ENCODE measurements at regions not wholly inside any gene's neighbourhood (a gene's known extent, or its start where the extent isn't known, plus 50 kb on each side); places are given as distances from the start of the nearest gene placed in this dataset.

DNA sequence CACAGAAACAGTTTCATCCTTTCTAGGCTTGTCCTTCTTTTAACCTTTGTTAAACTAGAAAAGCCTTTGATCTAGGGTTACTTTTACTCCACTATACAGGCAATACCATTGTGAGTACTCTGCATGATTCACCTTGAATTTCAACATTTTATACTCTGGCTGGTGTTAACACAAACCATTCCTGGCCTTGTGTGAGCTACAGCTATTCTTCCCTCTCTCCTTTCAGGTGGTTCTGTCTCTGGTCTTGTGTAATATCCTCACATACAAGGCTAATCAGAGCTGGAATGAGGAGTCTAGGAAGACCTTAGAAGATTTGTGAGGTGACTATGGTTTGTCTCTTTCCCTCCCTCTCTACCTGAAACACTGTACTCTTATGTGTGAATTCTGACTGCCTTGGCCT, 837.4 kb upstream of the USP15 start:
- H3K27ac ChIP-seq, result no peak overlapping the region
- TF ChIP-seq, protein P1, sequence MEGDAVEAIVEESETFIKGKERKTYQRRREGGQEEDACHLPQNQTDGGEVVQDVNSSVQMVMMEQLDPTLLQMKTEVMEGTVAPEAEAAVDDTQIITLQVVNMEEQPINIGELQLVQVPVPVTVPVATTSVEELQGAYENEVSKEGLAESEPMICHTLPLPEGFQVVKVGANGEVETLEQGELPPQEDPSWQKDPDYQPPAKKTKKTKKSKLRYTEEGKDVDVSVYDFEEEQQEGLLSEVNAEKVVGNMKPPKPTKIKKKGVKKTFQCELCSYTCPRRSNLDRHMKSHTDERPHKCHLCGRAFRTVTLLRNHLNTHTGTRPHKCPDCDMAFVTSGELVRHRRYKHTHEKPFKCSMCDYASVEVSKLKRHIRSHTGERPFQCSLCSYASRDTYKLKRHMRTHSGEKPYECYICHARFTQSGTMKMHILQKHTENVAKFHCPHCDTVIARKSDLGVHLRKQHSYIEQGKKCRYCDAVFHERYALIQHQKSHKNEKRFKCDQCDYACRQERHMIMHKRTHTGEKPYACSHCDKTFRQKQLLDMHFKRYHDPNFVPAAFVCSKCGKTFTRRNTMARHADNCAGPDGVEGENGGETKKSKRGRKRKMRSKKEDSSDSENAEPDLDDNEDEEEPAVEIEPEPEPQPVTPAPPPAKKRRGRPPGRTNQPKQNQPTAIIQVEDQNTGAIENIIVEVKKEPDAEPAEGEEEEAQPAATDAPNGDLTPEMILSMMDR (conservative IDR thresholded peaks at IDR 0.05), result no peak
- TF ChIP-seq ZFX (IDR thresholded peaks at IDR 0.05), result no peak

DNA sequence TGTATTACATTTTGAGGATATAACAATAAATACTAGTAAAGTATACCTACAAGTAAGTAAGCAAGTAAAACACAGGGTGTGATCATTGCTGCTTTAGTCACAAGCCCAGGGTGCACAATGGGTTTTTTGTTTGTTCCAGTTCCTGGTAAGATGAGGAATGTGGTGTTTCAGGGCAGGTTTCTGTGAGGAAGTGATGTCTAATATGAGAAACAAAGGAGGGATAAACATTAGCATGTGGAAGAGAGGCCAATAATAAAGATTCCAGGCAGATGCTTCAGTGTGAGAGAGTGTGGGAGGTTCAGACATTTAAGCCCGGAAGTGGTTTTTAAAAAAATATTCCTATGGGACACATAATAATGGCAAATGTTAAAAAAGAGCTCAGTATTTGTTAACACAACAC, 808.1 kb upstream of the USP15 start:
- no peak for TF ChIP-seq ZFX (IDR thresholded peaks at IDR 0.05)
- TF ChIP-seq, protein P1 (conservative IDR thresholded peaks at IDR 0.05), result no peak
- H3K27ac ChIP-seq, result no peak overlapping the region

DNA sequence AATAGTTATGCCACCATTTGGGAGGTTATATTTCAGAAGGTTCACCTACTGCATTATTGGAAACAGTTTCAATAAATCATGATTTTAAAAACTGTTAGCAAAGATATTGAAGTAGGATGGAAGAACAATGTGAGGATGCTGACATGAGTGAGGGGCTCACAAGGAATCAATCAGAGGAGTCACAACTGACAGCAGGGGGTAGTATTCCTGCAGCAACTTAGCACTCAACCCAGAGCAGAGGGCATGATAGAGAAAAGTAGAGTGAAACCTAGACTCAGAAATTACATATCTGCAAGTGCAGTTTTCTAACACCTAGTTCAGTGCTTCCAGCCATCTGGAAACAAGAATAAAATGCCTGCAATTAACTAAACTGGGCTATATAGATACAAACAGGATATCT, 772.5 kb upstream of the USP15 start:
- TF ChIP-seq, protein P1 (conservative IDR thresholded peaks at IDR 0.05), result no peak
- no peak for TF ChIP-seq ZFX (IDR thresholded peaks at IDR 0.05)
- no peak overlapping the region for H3K27ac ChIP-seq

DNA sequence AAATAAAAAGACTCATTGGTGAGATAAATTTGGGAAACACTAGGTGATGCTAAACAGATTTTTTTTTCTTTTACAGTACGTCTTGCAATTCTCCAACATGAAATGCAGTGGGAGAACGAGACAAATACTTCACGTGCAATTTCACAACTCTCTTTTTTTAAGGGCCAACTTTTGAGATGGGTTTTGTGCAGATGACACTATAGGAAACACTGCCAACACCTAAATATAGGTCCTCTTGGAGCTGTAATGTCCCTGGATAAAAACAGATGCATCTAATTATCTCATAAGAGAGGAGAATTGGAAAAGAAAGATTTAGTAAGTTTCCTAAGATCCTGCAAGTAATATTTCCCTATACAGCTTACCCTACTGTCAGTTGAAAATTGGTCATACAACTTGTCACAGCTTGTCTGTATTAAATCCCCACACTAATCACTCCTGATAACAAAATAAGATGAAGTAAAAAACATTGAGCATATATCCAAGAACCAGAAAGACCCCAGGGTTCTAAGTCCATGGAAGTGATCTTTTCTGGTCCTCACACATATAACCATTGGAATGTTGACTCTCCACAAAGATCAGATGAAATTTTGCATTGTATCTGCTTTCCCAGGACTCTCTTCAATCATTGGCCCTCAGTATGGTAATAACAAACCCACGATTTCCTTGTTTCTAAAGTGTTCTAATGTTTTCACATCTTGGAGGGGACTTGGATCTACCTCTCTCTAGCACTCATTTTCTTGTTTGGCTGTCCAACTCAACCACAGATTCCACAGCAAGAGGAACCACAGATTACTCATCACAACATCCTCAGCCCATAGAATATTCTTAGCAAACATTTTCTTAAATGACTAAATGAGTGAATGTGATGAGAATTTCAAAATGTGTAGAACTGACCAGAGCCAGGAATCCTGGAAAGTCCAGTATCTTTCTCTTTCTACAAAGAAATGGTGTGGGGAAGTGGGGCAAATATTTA, 769.4 kb upstream of the USP15 start:
- TF ChIP-seq ZFX (IDR thresholded peaks at IDR 0.05), result no peak
- TF ChIP-seq, protein P1 (conservative IDR thresholded peaks at IDR 0.05), result no peak
- H3K27ac ChIP-seq, result no peak overlapping the region

DNA sequence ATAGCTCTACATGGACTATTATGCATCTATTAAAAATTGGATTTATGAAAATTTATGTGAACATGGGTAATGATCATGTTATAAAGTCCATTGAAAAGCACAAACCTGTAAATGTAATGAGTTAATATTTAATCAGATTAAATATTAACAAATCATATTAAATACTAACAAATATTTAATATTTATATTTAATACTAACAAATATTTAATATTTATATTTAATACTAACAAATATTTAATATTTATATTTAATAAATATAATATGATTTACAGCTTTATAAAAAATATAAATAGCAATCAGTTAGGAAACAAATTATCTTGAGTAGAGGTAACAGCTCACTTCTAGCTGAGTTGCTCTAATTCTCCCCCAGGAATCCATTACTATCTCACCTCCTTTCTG, 758.0 kb upstream of the USP15 start:
- H3K27ac ChIP-seq, result no peak overlapping the region
- TF ChIP-seq ZFX (IDR thresholded peaks at IDR 0.05), result no peak
- TF ChIP-seq, protein P1 (conservative IDR thresholded peaks at IDR 0.05), result no peak

DNA sequence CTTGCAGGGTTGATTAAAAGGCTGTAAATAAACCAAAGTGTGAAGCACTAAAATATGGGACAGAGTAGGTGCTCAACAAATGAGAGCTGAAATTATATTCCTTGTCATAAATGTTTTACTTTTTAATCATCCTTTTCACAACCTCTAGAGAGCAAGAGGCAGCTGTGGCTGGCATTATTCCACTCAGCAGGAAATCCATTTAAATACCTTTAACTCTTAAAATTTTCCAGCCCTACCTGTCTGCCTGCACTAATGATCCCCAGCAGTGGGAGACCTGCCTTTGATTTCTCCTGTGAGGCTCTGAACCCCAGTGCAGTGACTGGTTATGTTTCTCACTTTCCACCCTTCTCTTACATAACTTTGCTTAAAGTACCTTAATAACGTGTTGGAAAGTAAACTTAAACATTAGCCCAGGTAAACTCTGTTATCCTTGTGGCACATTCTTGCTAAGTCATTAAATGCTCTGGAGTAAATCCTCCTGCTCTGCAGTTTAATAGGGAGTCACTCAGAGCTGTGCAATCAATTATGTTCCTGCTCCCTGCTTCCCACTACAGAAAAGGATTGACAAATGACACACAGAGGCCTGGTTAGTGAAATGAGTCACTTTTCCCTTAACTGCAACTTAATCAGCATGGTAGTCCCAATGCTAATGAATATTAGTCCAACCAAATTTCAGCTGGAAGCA, 755.7 kb upstream of the USP15 start:
- TF ChIP-seq ZFX (IDR thresholded peaks at IDR 0.05), result no peak
- TF ChIP-seq, protein P1 (conservative IDR thresholded peaks at IDR 0.05), result no peak
- H3K27ac ChIP-seq, result no peak overlapping the region

DNA sequence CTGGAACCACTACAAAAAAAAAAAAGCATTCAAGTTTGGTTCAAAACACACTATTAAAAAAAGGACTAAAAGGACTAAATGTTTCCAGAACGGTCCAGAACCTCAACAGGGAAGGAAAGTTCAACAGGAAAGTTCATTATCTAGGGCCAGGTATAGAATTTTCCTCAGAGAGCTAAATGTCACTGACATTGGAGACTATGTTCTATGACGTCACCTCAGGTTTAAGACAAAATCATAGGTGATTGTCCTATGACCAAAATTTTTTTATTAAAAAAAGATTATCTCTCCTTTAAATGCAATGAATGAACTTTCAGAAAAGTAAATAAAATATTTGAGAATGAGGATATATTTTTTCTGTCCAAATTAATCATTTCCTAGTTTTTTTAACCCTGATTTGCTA, 746.7 kb upstream of the USP15 start:
- no peak for TF ChIP-seq ZFX (IDR thresholded peaks at IDR 0.05)
- TF ChIP-seq, protein P1 (conservative IDR thresholded peaks at IDR 0.05), result no peak
- H3K27ac ChIP-seq, result no peak overlapping the region
